PFSK-1 (cell line): ENCODE measurements at regions not wholly inside any gene's neighbourhood (a gene's known extent, or its start where the extent isn't known, plus 50 kb on each side); places are given as distances from the start of the nearest gene placed in this dataset.

Experiments
- FOXP2 ChIP-seq: optimal IDR thresholded peaks from 2 replicates; pipeline ENCODE3; 2011; ENCODE audit warnings: borderline replicate concordance, control low read depth, inconsistent platforms; ENCODE audit not compliant: insufficient read depth; ENCODE audit errors: extremely low read length, extremely low read depth
- POLR2AphosphoS5 ChIP-seq: IDR thresholded peaks from 2 replicates; pipeline ENCODE4 v1.6.1; 2012; ENCODE audit warnings: low read depth, mild to moderate bottlenecking, control low read depth, low read length, moderate library complexity
- REST ChIP-seq, 2 experiments: IDR thresholded peaks; 2 replicates each; pipeline versions ENCODE4 v1.6.1 to v1.8.0; 2011 to 2012; ENCODE audit warnings: low read depth in 2 of 2, low read length in 2 of 2, control low read depth in 1 of 2, inconsistent platforms in 1 of 2, mild to moderate bottlenecking in 1 of 2, moderate library complexity in 1 of 2; ENCODE audit not compliant: insufficient read depth in 1 of 2
- SIN3A ChIP-seq: IDR thresholded peaks from 2 replicates; pipeline ENCODE4 v1.6.1; 2012; ENCODE audit warnings: mild to moderate bottlenecking, low read length, moderate library complexity, borderline replicate concordance; ENCODE audit not compliant: insufficient read depth
- TAF1 ChIP-seq: IDR thresholded peaks from 2 replicates; pipeline ENCODE4 v1.6.1; 2012; ENCODE audit warnings: low read length, control low read depth, borderline replicate concordance; ENCODE audit not compliant: insufficient read depth

- TF ChIP-seq FOXP2, result no peak
- TF ChIP-seq SIN3A, result no peak
- TF ChIP-seq REST (IDR thresholded peaks at IDR 0.05; ENCODE audit: insufficient read depth in 1 of 2, low read depth in 2 of 2, low read length in 2 of 2), result no peak
- TF ChIP-seq POLR2AphosphoS5, result no peak
- TF ChIP-seq TAF1, result no peak
Observed at GRCh38 chr13:106077017-106077416, 458.4 kb downstream of the EFNB2 start.

GRCh38 chr13:106072014-106072413 lies 463.4 kb downstream of the EFNB2 start:
- TF ChIP-seq REST (IDR thresholded peaks at IDR 0.05; ENCODE audit: insufficient read depth in 1 of 2, low read depth in 2 of 2, low read length in 2 of 2) (peak in 1 of 2 experiments; percentile 69; a peak in 2 of 4 replicates), FOXP2 (no peak), TAF1 (no peak)

GRCh38 chr13:106063591-106064313 lies 471.7 kb downstream of the EFNB2 start:
- TF ChIP-seq SIN3A (no peak), POLR2AphosphoS5 (no peak), REST (IDR thresholded peaks at IDR 0.05; ENCODE audit: insufficient read depth in 1 of 2, low read depth in 2 of 2, low read length in 2 of 2) (no peak), TAF1 (no peak), FOXP2 (no peak)

- TF ChIP-seq SIN3A, result no peak
- no peak for TF ChIP-seq REST (IDR thresholded peaks at IDR 0.05; ENCODE audit: insufficient read depth in 1 of 2, low read depth in 2 of 2, low read length in 2 of 2)
- TF ChIP-seq FOXP2, result no peak
- TF ChIP-seq TAF1, result no peak
- no peak for TF ChIP-seq POLR2AphosphoS5
Observed at GRCh38 chr13:106061781-106062180, 473.7 kb downstream of the EFNB2 start.

GRCh38 chr13:106056851-106057250 lies 478.6 kb downstream of the EFNB2 start:
- TF ChIP-seq REST (IDR thresholded peaks at IDR 0.05; ENCODE audit: insufficient read depth in 1 of 2, low read depth in 2 of 2, low read length in 2 of 2) (no peak), SIN3A (no peak), FOXP2 (no peak), POLR2AphosphoS5 (no peak), TAF1 (no peak)
